ENCODE measurements at regions not wholly inside any gene's neighbourhood (a gene's known extent, or its start where the extent isn't known, plus 50 kb on each side); places are given as distances from the start of the nearest gene placed in this dataset.
"Not testable (repeated sequence)": the region's sequence is repeated elsewhere in the genome, so short reads cannot be mapped to it uniquely, and the experiment has no call there.

DNA sequence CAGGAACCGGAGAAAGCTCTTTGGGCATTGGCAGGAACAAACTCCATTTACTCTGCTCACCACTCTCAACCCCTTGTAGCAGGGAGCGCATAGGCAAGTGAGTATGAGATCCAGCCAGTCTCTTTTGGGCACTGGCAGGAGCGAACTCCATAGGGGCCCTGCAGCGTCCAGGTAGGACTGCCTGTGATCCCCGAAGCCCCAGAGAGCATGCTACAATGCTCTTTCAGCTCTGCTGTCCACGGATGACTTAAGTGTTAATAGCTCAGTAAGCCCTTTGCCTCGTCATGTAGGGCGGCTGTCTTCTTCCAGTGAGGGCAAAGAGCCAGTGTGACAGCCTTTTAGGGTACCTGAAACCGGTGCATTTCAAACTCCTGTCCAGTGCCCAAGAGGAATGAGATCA is 1525.6 kb upstream of the RAG2 start:
- no peak for DNase-seq

DNA sequence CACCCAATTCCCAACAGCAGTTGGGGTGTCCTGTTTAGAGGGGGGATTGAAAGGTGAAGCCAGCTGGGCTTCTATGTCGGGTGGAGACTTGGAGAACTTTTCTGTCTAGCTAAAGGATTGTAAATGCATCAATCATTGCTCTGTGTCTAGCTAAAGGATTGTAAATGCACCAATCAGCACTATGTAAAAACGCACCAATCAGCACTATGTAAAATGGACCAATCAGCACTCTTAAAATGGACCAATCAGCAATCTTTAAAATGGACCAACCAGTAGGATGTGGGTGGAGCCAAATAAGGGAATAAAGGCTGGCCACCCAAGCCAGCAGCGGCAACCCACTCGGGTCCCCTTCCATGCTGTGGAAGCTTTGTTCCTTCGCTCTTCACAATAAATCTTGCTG is 1518.6 kb upstream of the RAG2 start:
- not testable (repeated sequence) for DNase-seq

DNA sequence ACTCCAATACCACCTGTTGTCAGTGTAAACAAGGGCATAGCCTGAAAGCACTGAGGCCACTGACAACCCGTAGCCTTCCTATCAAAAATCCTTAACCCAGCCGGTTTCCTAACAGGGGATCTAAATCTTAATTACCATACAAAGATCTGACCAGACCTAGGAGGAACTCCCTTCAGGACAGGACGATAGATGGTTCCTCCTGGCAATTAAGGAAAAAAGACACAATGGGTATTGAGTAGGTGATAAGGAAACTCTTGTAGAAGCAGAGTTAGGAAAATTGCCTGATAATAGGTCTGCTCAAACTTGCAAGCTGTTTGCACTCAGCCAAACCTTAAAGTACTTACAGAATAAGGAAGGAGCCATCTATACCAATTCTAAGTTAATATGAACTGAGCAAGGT is 1517.3 kb upstream of the RAG2 start:
- DNase-seq = not testable (repeated sequence)

DNA sequence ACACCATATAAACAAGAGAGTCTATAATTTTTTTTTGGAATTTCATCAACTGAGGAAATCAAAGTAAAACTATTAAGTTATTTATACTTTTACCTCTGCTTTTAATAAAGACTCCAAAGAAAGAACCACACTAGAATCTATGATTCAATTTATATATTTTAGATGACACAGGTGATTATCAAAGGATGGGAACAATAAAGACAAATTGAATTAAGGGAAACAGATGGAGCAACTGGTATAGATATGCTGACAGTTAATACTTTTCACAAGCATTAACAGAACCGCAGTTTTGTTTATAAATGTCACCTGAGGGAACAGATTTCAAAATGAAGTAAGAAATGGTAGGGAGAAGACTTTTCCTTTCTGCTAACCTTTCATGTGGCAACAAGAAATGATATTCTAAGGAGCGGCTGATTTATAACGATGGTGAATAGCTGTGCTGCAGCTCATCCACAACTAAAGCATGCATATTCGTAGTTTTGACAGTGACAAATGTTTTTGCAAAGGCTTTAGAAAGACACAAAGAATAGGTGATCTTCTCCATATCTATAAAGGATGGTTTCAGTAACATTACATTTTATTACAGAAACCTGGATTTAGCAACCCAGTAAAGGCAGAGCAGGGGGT is 1502.9 kb upstream of the RAG2 start:
- DNase-seq = no peak

DNA sequence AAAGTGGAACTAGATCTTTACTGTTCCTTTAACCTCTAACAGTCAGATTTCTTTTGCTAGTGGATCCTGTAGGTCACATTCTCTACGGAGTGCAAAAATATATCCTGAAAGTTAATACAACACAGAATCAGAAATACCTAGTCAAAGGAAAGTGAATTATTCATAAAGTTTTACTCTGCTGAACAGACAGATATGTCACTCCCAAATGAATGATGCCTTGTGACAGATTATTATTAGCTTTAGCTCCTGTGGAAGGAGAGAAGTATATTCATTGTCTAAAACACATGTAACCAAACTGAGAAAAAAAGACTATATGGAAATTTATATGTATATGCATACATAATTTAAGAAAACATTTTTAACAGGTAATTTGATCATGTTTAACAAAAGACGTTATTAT is 1497.2 kb upstream of the RAG2 start:
- DNase-seq = no peak

DNA sequence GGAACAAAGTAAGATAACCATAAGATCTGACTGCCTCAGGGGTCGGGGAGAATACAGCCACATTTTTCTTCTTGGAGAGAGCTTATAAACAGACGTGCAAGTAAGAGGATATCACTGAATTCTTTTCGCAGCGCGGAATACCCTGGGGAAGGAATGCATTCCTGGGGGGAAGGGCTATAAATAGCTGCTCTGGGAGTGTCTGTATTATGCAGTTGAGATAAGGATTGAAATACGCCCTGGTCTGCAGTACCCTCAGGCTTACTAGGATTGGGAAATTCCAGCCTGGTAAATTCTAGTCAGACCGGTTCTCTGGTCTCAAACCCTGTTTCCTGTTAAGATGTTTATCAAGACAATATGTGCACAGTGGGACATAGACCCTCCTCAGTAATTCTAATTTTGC is 1491.7 kb upstream of the RAG2 start:
- no peak for DNase-seq

DNA sequence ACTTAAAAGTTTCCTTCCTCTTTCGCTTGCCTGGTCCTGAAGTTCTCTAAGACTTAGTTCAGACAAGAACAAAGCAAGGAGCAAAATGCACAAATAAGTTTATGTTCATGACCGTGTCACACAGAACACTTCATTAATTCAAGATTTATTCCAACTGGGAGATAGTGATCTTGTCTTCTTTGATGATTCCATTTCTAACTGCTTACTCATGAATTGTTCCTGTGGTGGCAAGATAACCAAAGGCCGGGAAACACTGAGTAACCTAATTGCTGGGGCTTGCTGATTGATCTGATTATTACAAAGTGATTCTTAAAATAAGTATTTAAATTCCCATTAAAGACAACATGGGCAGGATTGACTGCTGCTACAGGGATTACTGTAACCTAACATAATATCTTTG is 1462.9 kb upstream of the RAG2 start:
- DNase-seq = no peak

DNA sequence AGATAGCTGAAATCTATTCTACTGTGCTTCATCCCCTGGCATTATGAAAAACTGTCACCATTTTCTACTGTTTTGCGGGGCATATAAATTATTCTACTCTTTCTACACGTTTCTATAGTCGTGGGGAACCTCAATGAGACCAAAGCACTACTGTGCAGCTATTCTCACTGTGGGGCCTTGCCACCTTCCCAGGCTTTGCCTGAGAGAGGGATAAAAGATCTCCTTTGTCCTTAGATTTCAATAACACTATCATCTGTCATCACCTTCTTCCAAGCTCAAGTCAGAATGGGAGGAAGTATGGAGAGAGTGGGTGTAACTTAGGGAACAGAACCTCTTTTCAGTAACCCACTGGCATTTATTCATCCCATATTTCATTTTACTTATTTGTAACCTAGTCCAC is 1462.1 kb upstream of the RAG2 start:
- no peak for DNase-seq

DNA sequence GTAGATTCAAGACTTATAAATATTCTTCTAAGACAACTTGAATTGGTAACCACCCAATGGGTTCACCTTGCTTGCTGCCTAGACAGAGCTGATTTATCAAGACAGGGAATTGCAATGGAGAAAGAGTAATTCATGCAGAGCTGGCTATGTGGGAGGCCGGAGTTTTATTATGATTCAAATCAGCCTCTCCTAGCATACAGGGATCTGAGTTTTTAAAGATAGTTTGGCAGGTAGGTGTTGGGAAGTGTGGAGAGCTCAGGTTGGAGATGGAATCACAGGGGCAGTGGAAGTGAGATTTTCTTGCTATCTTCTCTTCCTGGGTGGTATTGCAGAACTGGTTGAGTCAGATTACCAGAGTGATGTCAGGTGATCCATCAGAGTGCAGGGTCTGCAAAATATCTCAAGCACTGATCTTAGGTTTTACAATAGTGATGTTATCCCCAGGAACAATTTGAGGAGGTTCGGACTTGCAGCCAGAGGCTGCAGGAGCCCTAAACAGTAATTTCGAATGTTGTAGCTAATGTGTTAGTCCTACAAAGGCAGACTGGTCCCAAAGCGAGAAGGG is 1448.6 kb upstream of the RAG2 start:
- DNase-seq = no peak

DNA sequence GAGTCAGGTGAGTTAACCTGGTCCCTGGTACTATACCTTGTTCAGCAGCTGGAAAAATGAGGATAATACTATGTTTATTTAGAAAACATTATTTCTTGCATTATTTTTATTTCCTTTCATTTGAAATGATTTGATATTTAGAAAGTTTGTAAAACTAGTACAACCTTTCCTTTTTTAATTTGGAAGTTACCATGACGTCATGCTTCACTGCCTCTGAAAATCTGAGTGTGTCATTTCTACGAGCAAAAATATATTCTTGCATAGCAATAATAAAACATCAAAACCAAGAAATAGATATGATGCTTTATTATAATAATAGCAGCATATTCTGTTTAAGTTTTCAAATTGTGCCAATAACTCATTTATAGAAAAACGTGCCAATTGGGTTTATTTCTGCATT is 1445.0 kb upstream of the RAG2 start:
- no peak for DNase-seq

DNA sequence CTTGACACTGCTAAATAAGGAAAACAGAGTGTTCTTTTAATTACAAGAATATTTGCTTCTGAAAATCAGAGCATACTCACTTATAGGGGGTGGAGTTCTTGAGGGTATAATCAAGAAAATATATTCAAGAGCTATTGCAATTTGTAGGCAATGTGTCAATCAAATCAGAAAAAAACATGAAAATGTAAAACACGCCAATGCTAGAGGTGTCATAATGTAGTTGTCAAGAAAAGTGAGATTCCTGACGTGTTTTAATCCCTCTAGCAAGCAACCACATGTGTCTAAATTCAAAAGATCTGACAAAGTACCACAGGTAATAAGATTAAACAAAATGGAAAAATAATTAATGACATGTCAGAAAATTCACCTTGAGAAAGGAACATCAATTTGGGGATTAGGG is 1440.7 kb upstream of the RAG2 start:
- no peak for DNase-seq

DNA sequence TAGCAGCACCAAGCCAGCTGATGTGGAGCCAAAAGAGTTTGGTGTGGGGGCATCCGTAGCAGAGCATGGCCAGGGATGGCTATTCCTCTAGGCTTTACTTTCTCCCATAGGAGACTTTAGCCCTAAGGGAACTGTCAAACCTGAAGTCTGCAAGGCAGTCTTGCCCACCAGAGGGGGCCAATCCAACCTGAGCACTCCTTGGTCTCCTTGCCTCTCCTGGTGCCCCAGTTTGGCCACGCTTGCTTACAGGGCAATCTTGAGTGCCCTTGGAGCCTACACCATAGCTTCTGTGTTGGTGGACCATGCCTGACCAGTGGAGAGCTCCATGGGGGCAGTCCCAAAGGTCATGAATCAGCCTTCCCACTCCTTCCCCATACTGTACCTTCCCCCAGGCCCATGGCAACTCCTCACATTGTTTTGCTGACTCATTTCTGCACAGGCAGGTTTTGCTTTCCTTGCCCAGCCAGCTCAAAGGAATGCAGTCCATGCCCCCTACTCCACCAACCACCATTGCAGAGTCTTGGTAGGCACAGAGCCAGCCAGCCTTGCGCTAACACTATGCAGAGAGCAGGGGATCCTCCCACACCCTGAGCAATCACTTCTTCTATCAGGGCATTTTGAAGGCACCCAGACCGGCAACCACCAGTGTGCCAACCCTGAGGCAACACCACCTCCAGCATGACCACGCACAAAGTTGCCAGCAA is 1421.2 kb upstream of the RAG2 start:
- no peak for DNase-seq

DNA sequence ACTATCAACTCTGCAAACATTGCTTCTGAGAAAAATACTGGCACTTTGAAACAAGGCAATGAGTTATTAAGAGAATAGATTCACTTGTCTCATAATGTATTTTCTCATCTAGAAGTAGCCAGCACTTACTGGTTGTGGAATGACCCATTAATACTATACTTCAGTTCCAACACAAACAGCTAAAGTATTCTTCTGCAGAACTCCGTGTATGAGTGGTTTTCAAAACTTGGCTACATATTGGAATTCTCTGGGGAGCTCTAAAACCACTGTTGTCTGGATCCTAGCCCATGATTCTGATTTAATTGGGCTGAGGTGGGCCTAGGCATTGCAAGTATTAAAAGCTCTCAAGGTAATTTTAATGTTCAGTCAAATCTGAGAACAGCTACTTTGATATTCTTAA is 1416.4 kb upstream of the RAG2 start:
- DNase-seq = no peak

DNA sequence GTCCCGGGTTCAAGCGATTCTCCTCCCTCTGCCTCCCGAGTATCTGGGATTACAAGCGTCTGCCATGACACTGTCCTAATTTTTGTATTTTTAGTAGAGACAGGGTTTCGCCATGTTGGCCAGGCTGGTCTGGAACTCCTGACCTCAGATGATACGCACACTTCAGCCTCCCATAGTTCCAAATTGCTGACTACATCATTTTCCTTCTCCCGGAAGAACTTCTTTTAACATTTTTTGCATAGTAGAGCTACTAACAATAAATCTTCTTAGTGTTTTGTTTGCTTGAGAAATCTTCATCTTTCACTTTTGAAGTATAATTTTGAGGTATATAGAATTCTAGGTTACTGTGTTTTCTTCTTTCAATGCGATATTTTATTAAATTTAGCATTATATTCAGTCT is 1415.1 kb upstream of the RAG2 start:
- DNase-seq = no peak

DNA sequence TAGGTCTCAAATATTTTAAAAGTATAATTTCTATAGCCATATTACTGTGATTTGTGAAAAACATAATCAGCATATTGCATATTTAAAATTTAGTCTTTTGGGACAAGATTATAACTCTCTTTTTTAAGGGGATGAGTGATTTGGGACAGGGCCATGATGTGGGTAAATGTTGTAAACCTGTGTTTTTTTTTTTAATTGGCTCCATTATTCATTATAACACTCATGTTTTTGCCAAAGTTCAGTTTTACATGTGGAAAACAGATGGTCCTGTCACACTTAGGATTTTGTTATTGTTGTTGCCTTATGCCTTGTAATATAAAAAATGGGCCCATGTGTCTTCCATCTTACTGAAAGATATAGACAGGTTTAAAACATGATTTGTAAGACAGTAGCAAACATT is 1413.5 kb upstream of the RAG2 start:
- DNase-seq = no peak

DNA sequence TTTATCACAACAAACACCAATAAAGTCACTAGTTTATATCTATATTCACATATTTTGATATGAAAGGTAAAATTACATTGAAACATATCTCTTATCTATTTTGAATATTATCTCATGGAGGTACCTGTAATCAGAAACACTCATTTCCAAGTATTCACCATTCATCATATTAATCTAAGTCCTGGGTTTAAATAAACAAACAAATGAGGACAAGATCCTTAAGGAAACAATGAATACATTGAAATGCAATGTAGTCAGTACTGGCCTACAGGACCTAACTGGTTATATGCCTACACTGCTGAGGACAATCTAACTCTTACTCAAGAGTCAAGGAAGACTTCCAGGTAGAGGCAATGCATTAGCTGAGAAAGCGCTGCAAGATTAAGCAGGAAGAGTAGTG is 1411.9 kb upstream of the RAG2 start:
- DNase-seq = no peak

DNA sequence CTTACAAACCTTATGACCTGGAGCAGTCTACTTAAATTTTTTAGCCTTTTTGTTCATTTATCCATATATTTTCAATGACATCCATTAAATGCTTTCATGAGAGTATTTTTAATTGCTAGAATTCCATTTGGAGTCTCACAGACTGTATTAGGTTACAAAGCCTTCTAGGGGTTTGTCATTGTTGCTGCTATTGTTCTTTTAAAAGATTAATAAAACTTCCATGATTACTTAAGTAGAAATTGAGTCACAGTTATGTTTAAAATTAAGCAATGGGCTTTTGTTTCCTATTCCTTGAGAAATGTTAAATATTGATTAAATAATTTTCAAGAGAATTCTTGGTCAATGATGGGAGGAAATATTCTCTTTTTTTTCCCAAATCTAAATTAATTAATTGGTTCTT is 1408.4 kb upstream of the RAG2 start:
- DNase-seq = no peak

DNA sequence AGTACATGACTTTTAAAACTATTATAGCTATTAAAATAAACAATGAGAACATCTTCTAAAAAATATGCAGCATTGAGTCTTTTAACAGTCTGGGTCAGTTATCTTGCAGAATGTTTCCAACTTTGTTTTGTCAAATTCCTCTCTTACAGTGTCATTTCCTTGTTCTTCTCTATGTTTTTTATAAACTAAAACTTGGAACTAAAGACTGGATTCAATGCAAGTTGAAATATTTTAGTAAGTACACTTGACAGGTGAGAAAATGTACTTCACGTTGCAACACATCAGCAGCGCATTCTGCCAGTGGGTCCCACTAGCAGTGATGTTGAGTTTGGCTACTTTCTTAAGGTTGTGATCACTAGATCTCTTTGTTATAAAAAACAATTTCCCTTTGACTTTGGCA is 1407.6 kb upstream of the RAG2 start:
- DNase-seq = no peak

DNA sequence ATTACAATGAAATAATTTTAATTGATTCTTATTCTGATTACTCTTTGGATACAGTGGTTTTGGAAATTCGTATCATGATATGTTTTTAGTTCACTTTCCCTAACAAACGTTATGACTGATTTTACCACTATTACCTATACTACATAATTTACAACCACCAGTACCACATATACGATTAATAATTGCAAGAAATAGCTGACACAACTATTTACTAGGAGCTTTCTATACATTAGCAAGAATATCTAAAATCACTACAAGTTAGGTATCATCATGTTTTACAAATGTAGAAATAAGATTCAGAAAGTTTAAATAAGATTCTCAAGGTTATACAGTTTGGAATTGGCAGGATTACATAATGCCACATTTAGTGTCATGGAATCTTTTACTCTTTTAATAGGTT is 1401.1 kb upstream of the RAG2 start:
- DNase-seq = no peak

DNA sequence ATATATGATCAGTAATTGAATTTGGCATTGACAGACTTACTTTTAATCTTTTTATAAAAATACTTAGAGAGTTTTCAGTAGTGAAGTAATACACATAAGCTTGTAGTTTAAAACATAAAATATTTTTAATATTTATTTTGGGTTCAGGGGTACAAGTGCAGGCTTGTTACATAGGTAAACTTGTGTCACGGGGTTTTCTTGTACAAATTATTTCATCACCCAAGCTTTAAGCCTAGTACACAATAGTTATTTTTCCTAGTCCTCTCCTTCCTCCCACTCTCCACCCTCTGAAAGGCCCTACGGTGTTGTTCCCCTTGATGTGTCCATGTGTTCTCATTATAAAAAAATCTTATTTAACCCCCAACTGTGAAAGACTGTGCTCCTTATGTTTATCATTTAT is 1397.8 kb upstream of the RAG2 start:
- no peak for DNase-seq

DNA sequence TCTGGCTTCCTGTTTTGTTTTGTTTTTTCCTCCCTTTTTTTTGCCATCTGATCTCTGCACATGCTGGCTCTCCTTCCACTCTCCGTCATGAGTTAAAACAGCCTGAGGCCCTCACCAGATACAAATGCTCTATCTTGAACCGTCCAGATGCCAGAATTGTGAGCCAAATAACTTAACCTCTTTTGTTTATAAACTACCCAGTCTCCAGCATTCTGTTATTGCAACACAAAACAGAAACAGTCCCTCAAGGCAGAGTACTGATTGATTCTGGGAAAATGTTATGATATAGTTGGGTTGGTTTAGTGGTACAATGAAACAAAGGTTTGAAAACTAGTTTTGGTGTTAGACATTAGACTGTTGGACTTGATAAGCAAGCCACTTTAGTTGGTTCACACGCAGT is 1390.0 kb upstream of the RAG2 start:
- DNase-seq = no peak

DNA sequence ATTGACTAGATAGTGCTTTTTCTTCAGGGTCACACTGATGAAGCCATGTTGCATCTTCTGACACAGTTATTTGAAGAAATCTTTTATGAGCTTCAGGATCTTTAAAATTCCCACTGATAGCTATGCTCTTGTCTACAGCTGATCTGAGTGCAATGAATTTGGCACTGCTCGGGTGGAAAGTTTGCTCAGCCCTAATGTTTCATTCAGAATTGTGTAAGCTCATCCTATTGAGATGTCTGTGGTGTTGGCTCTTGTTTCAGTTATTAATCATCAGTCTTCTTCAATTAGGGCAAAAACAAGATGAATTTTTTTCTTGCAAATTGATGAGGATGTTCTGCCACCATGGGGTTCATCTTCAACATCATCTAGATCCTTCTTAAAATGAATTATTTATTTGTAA is 1387.0 kb upstream of the RAG2 start:
- no peak for DNase-seq

DNA sequence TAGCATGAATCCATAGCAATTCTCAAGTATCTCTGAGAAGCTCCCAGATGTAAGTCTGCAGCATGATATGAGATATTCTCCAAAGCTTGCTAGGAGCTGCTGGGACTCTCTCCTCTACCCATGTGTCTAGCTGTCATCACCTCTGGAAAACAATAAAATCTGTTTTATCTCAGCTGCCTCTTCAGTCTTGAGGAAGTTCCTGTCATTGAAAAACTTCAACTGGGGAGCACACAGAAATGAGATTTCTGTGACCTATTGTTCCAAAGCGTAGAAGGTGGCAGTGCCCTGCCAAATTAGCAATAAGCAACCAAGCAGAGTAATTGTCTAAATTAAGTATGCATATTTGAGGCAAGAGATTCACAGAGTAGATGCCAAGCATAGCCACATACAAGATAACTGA is 1380.6 kb upstream of the RAG2 start:
- no peak for DNase-seq

DNA sequence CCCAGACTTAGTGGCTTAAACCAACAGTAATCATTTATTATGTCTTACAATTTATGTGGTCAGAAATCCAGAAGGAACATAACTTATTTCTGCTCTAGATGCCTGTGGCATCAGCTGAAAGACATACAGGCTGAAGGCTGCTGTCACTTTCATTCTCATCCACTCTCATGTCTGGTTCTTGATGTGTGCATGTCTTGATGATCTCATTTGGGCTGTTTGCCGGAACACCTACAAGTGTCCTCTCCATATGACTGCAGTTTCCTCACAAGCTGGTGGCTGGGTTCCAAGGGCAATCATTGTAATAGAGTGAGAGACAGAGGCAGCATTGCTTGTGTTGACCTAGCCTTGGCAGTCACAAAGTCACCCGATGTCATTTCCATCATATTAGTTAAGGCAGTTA is 1375.9 kb upstream of the RAG2 start:
- no peak for DNase-seq

DNA sequence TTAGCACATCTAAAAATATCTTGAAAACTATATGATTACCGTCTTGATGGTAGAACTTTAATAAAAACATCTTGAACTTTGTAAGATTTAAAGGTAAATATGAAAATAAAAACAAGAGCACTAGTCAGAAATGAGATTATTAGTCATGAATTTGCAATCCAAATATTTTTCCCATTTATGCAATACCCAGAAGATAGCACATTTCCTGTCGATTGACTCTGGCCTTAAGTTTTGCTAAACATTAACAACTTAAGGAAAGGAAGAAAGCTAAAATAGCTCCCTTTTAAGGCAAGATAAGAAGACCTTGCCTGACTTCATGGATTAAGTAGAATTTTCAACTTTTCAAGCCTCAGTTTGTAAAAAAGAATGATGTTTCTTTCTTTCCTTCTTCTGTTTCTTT is 1374.7 kb upstream of the RAG2 start:
- no peak for DNase-seq

All from CD4-positive, alpha-beta T cell treated with Interleukin-17A for 1 hour (primary cell).